Activated gamma-delta T cell (primary cell): ENCODE measurements at regions not wholly inside any gene's neighbourhood (a gene's known extent, or its start where the extent isn't known, plus 50 kb on each side); places are given as distances from the start of the nearest gene placed in this dataset.

ENCODE experiments used
- DNase-seq: peaks from one replicate; lab custom pipeline; 2025; lab: John Stamatoyannopoulos, UW

- DNase-seq = no peak
Observed at GRCh38 chr12:11568155-11568761, 81.2 kb upstream of the ETV6 start.

GRCh38 chr12:11568762-11569478, 80.6 kb upstream of the ETV6 start:
- no peak for DNase-seq

- no peak for DNase-seq
Observed at GRCh38 chr12:11569716-11570115, 79.8 kb upstream of the ETV6 start.

- DNase-seq = no peak
Observed at GRCh38 chr12:11573880-11574279, 75.6 kb upstream of the ETV6 start.

- no peak for DNase-seq
Observed at GRCh38 chr12:11576104-11576503, 73.4 kb upstream of the ETV6 start.

- DNase-seq = no peak
Observed at GRCh38 chr12:11577658-11578260, 71.7 kb upstream of the ETV6 start.

GRCh38 chr12:11578461-11578993, 70.9 kb upstream of the ETV6 start:
- no peak for DNase-seq

GRCh38 chr12:11580125-11580751, 69.2 kb upstream of the ETV6 start:
- no peak for DNase-seq

GRCh38 chr12:11581179-11581755, 68.2 kb upstream of the ETV6 start:
- DNase-seq = no peak

- no peak for DNase-seq
Observed at GRCh38 chr12:11584221-11584855, 65.1 kb upstream of the ETV6 start.

- no peak for DNase-seq
Observed at GRCh38 chr12:11592484-11592883, 57.0 kb upstream of the ETV6 start.

- DNase-seq = no peak
Observed at GRCh38 chr12:11593013-11593412, 56.5 kb upstream of the ETV6 start.

- DNase-seq = no peak
Observed at GRCh38 chr12:11595080-11595479, 54.4 kb upstream of the ETV6 start.

- DNase-seq = no peak
Observed at GRCh38 chr12:11596141-11596540, 53.3 kb upstream of the ETV6 start.

- DNase-seq = no peak
Observed at GRCh38 chr12:11598900-11599299, 50.6 kb upstream of the ETV6 start.
